Esophagus muscularis mucosa (tissue), 4 donors: ENCODE measurements at regions not wholly inside any gene's neighbourhood (a gene's known extent, or its start where the extent isn't known, plus 50 kb on each side); places are given as distances from the start of the nearest gene placed in this dataset.

Experiments
- DNase-seq: peaks from one replicate; pipeline ENCODE4 v3.0.0-alpha.2; 2017; ENCODE audit errors: extremely low spot score
- H3K27ac ChIP-seq, 4 donors: fragments of 200-600 bp; sonication (generic); replicated peaks in 1 of 4; 1 replicate in 3 of 4; 2 replicates in 1 of 4; pipeline ENCODE4 v1.5.1; 2016 to 2019; ENCODE audit warnings: mild to moderate bottlenecking in 1 of 4
- H3K27me3 ChIP-seq, 4 donors: fragments of 200-600 bp; sonication (generic); one replicate each; pipeline versions ENCODE4 v1.5.1 to v1.6.0; 2016 to 2019
- H3K36me3 ChIP-seq, 4 donors: fragments of 200-600 bp; sonication (generic); one replicate each; pipeline ENCODE4 v1.5.1; 2016 to 2019
- H3K4me1 ChIP-seq, 4 donors: fragments of 200-600 bp; sonication (generic); one replicate each; pipeline ENCODE4 v1.5.1; 2016 to 2019
- H3K4me3 ChIP-seq, 4 donors: fragments of 200-600 bp; sonication (generic); 1 replicate in 2 of 4; 2 replicates in 2 of 4; pipeline ENCODE4 v1.5.1; 2016 to 2019; ENCODE audit warnings: mild to moderate bottlenecking in 4 of 4, moderate library complexity in 1 of 4
- H3K9me3 ChIP-seq, 4 donors: fragments of 200-600 bp; sonication (generic); 1 replicate in 3 of 4; 2 replicates in 1 of 4; pipeline ENCODE4 v1.5.1; 2016 to 2019
- CTCF ChIP-seq, 3 experiments: fragments of 200-600 bp in 2 of 3; fragments of 450-650 bp in 1 of 3; sonication (generic) in 2 of 3; IDR thresholded peaks; one replicate each; pipeline ENCODE4 v1.5.1; 2017 to 2019; ENCODE audit warnings: antibody characterized with exemption in 3 of 3, mild to moderate bottlenecking in 2 of 3, moderate library complexity in 1 of 3
- EP300 ChIP-seq: sonication (generic); formaldehyde crosslinking; IDR thresholded peaks from one replicate; pipeline ENCODE4 v1.6.1; 2017; ENCODE audit warnings: antibody characterized with exemption
- POLR2A ChIP-seq: fragments of 450-650 bp; IDR thresholded peaks from one replicate; pipeline ENCODE4 v1.6.1; 2017; ENCODE audit warnings: antibody characterized with exemption, moderate library complexity, mild to moderate bottlenecking, low read depth
- POLR2AphosphoS5 ChIP-seq, 2 donors: sonication (generic); formaldehyde crosslinking; IDR thresholded peaks; one replicate each; pipeline ENCODE4 v1.6.1; 2017; ENCODE audit warnings: antibody characterized with exemption in 2 of 2
- WGBS: methylation state at CpG from one replicate; pipeline ENCODE4 v1.1.5; 2018; 5-methylcytosine and 5-hydroxymethylcytosine counted together
- intact Hi-C: fragments of 100-400 bp; cut with DNase I; formaldehyde crosslinking; loops from one replicate; pipeline ENCODE4 v1.15.1; 2023

DNA sequence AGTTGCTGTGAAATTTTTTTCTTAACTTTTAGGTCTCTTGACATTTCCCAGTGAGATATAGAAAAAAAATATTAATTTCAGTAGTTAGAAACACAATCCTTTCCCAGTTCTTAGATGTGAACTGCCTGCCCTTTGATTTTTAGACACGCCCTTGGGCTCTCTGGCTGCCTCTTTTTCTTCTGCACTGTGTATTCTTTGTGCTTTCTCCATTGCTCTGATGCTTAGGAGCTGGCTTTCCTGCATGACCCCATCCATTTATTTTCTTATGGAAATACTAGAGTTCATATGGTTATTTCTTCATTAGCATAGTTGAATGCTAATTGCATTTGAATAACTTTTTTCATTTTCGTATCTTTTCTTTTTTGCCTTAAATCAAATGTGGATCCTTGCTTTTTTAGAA is 224.9 kb upstream of the SMIM31 start:
- 74% methylated on average over 2 of the region's 2 CpGs for WGBS
- H3K27ac ChIP-seq = no peak overlapping the region
- TF ChIP-seq CTCF (IDR thresholded peaks at IDR 0.05) = no peak
- no peak for TF ChIP-seq POLR2AphosphoS5 (IDR thresholded peaks at IDR 0.05)

GRCh38 chr4:164529486-164529885 is 224.4 kb upstream of the SMIM31 start:
- Histone ChIP-seq H3K9me3 (peaks cover 0 to 4% (median 0%) of the 10 kb centered on the region in 4 donors), H3K36me3 (no peaks in the 10 kb centered on the region), H3K4me3 (no peak overlapping the region), H3K27me3 (no peaks in the 10 kb centered on the region), H3K4me1 (no peaks in the 10 kb centered on the region), H3K27ac (no peak overlapping the region)
- TF ChIP-seq CTCF (IDR thresholded peaks at IDR 0.05) = no peak
- DNase-seq = no peak
- 88% methylated on average over 5 of the region's 5 CpGs for WGBS
- intact Hi-C loops = no loop called here

More for the DNA sequence above, 224.9 kb upstream of the SMIM31 start:
- Histone ChIP-seq H3K27me3 (no peaks in the 10 kb centered on the region), H3K4me1 (no peaks in the 10 kb centered on the region), H3K4me3 (no peak overlapping the region), H3K36me3 (no peaks in the 10 kb centered on the region), H3K9me3 (peaks cover 0 to 4% (median 0%) of the 10 kb centered on the region in 4 donors)
- no peak for DNase-seq
- intact Hi-C loops = no loop called here

GRCh38 chr4:164531336-164531735 is 222.6 kb upstream of the SMIM31 start:
- H3K27ac ChIP-seq = no peak overlapping the region
- H3K27me3 ChIP-seq = no peaks in the 10 kb centered on the region
- intact Hi-C loops = no loop called here
- DNase-seq = no peak
- H3K36me3 ChIP-seq = no peaks in the 10 kb centered on the region
- TF ChIP-seq CTCF (IDR thresholded peaks at IDR 0.05) (no peak), POLR2A (no peak), EP300 (no peak), POLR2AphosphoS5 (IDR thresholded peaks at IDR 0.05) (no peak)
- no peak overlapping the region for H3K4me3 ChIP-seq
- no peaks in the 10 kb centered on the region for H3K4me1 ChIP-seq
- 74% methylated on average over 4 of the region's 4 CpGs for WGBS
- peaks cover 0 to 4% (median 0%) of the 10 kb centered on the region in 4 donors for H3K9me3 ChIP-seq

- Histone ChIP-seq H3K27me3 (no peaks in the 10 kb centered on the region), H3K9me3 (peaks cover 0 to 15% (median 7%) of the 10 kb centered on the region in 4 donors), H3K4me1 (no peaks in the 10 kb centered on the region), H3K36me3 (no peaks in the 10 kb centered on the region), H3K27ac (no peak overlapping the region), H3K4me3 (no peak overlapping the region)
- TF ChIP-seq EP300 (no peak), CTCF (IDR thresholded peaks at IDR 0.05) (no peak), POLR2AphosphoS5 (IDR thresholded peaks at IDR 0.05) (no peak), POLR2A (no peak)
- no peak for DNase-seq
- intact Hi-C loops = no loop called here
- WGBS = 63% methylated on average over 2 of the region's 2 CpGs
Observed at GRCh38 chr4:164536814-164537213, 217.1 kb upstream of the SMIM31 start.

GRCh38 chr4:164538097-164538496 is 215.8 kb upstream of the SMIM31 start:
- no peaks in the 10 kb centered on the region for H3K36me3 ChIP-seq
- H3K4me3 ChIP-seq = no peak overlapping the region
- H3K27me3 ChIP-seq = no peaks in the 10 kb centered on the region
- WGBS = 81% methylated on average over 4 of the region's 4 CpGs
- TF ChIP-seq CTCF (IDR thresholded peaks at IDR 0.05) = no peak
- no peak for TF ChIP-seq POLR2AphosphoS5 (IDR thresholded peaks at IDR 0.05)
- no peak for TF ChIP-seq EP300
- no peak for TF ChIP-seq POLR2A
- no peak for DNase-seq
- H3K4me1 ChIP-seq = no peaks in the 10 kb centered on the region
- H3K9me3 ChIP-seq = peaks cover 0 to 19% (median 7%) of the 10 kb centered on the region in 4 donors
- H3K27ac ChIP-seq = no peak overlapping the region
- intact Hi-C loops = no loop called here
